GM23338 (cell line): ENCODE measurements at regions not wholly inside any gene's neighbourhood (a gene's known extent, or its start where the extent isn't known, plus 50 kb on each side); places are given as distances from the start of the nearest gene placed in this dataset.

ENCODE experiments used
- ATAC-seq: fragments of 200-7000 bp; cut with Tn5 transposase; 3 replicates; pipeline ENCODE4 v1.9.1; 2020
- DNase-seq: peaks from one replicate; pipeline ENCODE4 v3.0.0-alpha.2; 2015; ENCODE audit warnings: low spot score
- H2AFZ ChIP-seq: fragments of 200-600 bp; sonication (generic); 2 replicates; pipeline ENCODE4 v1.8.0; 2016; ENCODE audit warnings: antibody characterized with exemption, mild to moderate bottlenecking, moderate library complexity
- H3F3A ChIP-seq: fragments of 200-600 bp; sonication (generic); replicated peaks from 2 replicates; pipeline ENCODE4 v1.8.0; 2017; ENCODE audit warnings: antibody characterized with exemption, mixed run types, low read depth
- H3K27ac ChIP-seq: fragments of 200-600 bp; sonication (generic); 2 replicates; pipeline ENCODE4 v1.6.1; 2016; ENCODE audit warnings: low read depth
- H3K27me3 ChIP-seq: fragments of 200-600 bp; sonication (generic); 2 replicates; pipeline ENCODE4 v1.8.0; 2016; ENCODE audit warnings: mild to moderate bottlenecking, mixed run types, moderate library complexity; ENCODE audit not compliant: insufficient read depth
- H3K36me3 ChIP-seq: fragments of 200-600 bp; sonication (generic); 2 replicates; pipeline ENCODE4 v1.8.0; 2016; ENCODE audit warnings: mild to moderate bottlenecking; ENCODE audit not compliant: insufficient read depth
- H3K4me1 ChIP-seq: fragments of 200-600 bp; sonication (generic); 2 replicates; pipeline ENCODE4 v1.8.0; 2016; ENCODE audit warnings: mild to moderate bottlenecking, moderate library complexity; ENCODE audit not compliant: insufficient read depth
- H3K4me2 ChIP-seq: fragments of 200-600 bp; sonication (generic); 2 replicates; pipeline ENCODE4 v1.7.1; 2017; ENCODE audit warnings: mixed run types
- H3K4me3 ChIP-seq: fragments of 200-600 bp; sonication (generic); 2 replicates; pipeline ENCODE4 v1.6.1; 2016; ENCODE audit warnings: mixed run types
- H3K79me2 ChIP-seq: fragments of 200-600 bp; sonication (generic); replicated peaks from 2 replicates; pipeline ENCODE4 v1.8.0; 2017; ENCODE audit warnings: mild to moderate bottlenecking; ENCODE audit not compliant: insufficient read depth
- H3K9me2 ChIP-seq: fragments of 200-600 bp; sonication (generic); 2 replicates; pipeline ENCODE4 v1.8.0; 2017; ENCODE audit not compliant: insufficient read depth
- H4K20me1 ChIP-seq: fragments of 200-600 bp; sonication (generic); replicated peaks from 2 replicates; pipeline ENCODE4 v1.8.0; 2017; ENCODE audit warnings: mild to moderate bottlenecking; ENCODE audit not compliant: insufficient read depth
- H3K27ac Mint-ChIP-seq: 2 replicates; pipeline ENCODE4 v1.8.0; 2020; ENCODE audit warnings: inconsistent platforms, mild to moderate bottlenecking, moderate library complexity, mixed read lengths
- H3K27me3 Mint-ChIP-seq: 3 replicates; pipeline ENCODE4 v1.8.0; 2022; ENCODE audit warnings: low read depth, mild to moderate bottlenecking, moderate library complexity, mixed read lengths, inconsistent platforms; ENCODE audit not compliant: insufficient read depth, poor library complexity
- H3K36me3 Mint-ChIP-seq: 3 replicates; pipeline ENCODE4 v1.8.0; 2021; ENCODE audit warnings: low read depth, mild to moderate bottlenecking, inconsistent platforms, moderate library complexity, mixed read lengths
- H3K4me1 Mint-ChIP-seq: 3 replicates; pipeline ENCODE4 v1.8.0; 2020; ENCODE audit warnings: mild to moderate bottlenecking, inconsistent platforms, mixed read lengths
- H3K4me3 Mint-ChIP-seq: 3 replicates; pipeline ENCODE4 v1.8.0; 2021; ENCODE audit warnings: moderate library complexity, mild to moderate bottlenecking, inconsistent platforms, mixed read lengths
- H3K9me3 Mint-ChIP-seq: 3 replicates; pipeline ENCODE4 v1.8.0; 2020; ENCODE audit warnings: moderate library complexity, mild to moderate bottlenecking, inconsistent platforms, mixed read lengths
- CREB1 ChIP-seq: fragments of 250-450 bp; sonication (Bioruptor Pico); IDR thresholded peaks from 2 replicates; pipeline ENCODE4 v1.5.0; 2020; ENCODE audit warnings: low read depth, mild to moderate bottlenecking, moderate library complexity
- JUNB ChIP-seq: IDR thresholded peaks from one replicate; pipeline ENCODE4 v1.6.1; 2016; ENCODE audit warnings: antibody characterized with exemption; ENCODE audit not compliant: unreplicated experiment
- POLR2AphosphoS5 ChIP-seq: IDR thresholded peaks from 2 replicates; pipeline ENCODE4 v1.6.1; 2016; ENCODE audit warnings: antibody characterized with exemption, low read depth
- STAT1 ChIP-seq: IDR thresholded peaks from one replicate; pipeline ENCODE4 v1.6.1; 2016; ENCODE audit warnings: antibody characterized with exemption; ENCODE audit not compliant: unreplicated experiment
- ZNF331 ChIP-seq: fragments of 250-450 bp; sonication (Bioruptor Pico); IDR thresholded peaks from 2 replicates; pipeline ENCODE4 v1.5.0; 2020; ENCODE audit warnings: low read depth, mild to moderate bottlenecking, moderate library complexity
- TF ChIP-seq, protein P1 (sequence below): IDR thresholded peaks from one replicate; pipeline ENCODE4 v1.6.1; 2018; ENCODE audit warnings: antibody characterized with exemption; ENCODE audit not compliant: unreplicated experiment
- TF ChIP-seq, protein P2 (sequence below): fragments of 250-450 bp; sonication (Bioruptor Pico); IDR thresholded peaks from 2 replicates; pipeline ENCODE4 v1.5.0; 2020; ENCODE audit warnings: mild to moderate bottlenecking, moderate library complexity
- TF ChIP-seq, protein P3 (sequence below), 2 experiments: fragments of 200-600 bp in 1 of 2; sonication (generic) in 1 of 2; conservative IDR thresholded peaks; 2 replicates each; pipeline versions ENCODE4 v1.5.1 to v1.6.1; 2016 to 2017; ENCODE audit warnings: antibody characterized with exemption in 2 of 2, low read depth in 2 of 2, mild to moderate bottlenecking in 2 of 2, moderate library complexity in 1 of 2

DNA sequence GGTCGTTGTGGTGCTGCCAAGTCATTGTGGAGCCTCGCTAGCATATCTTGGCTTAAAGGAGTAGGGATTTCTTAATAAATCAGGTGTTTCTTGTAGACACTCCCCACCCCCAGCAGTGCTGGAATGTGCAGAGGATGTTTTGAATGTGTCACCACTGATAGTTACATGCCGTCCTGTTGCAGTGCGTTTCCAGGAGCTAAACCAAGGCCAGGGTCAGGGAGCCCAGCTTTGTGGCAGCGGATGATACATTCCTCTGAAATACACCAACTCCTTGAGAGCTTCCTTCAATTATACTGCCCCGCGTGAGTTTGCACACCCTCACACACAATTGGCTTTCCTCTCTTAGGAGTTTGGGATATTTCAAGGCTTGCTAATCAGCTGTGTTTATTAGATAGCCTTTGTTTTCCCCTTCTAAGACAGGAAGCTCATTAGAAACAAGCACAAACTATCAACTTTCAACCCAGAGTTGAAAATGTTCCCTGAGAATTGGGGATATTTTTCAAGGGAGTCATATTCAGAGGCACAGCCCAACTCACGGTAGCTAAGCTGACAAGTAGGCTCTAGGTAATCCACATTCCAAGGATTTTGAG is 154.9 kb downstream of the C12orf75 start:
- Histone ChIP-seq H3F3A (no peaks in the 10 kb centered on the region), H3K4me1 (no peaks in the 10 kb centered on the region), H3K4me2 (no peak overlapping the region), H3K4me3 (no peak overlapping the region), H2AFZ (0 out of 2 replicates have a peak overlapping the region, but pooled peaks have one; percentile 14), H3K79me2 (no peaks in the 10 kb centered on the region), H3K9me2 (peaks cover 4% of the 10 kb centered on the region; the same call in 1 of the 2 replicates), H3K27me3 (no peaks in the 10 kb centered on the region), H3K36me3 (no peaks in the 10 kb centered on the region), H3K27ac (no peak overlapping the region), H4K20me1 (no peaks in the 10 kb centered on the region)
- H3K4me1 Mint-ChIP-seq: peaks cover 5% of the 10 kb centered on the region; the same call in 2 of the 3 replicates
- H3K4me3 Mint-ChIP-seq: no peak overlapping the region
- ATAC-seq (no peak), DNase-seq (no peak)
- no peak overlapping the region for H3K27ac Mint-ChIP-seq
- peaks cover 3% of the 10 kb centered on the region for H3K27me3 Mint-ChIP-seq
- no peaks in the 10 kb centered on the region for H3K9me3 Mint-ChIP-seq
- TF ChIP-seq ZNF331 (CRISPR knock-in tag) (no peak), STAT1 (no peak), JUNB (no peak), CREB1 (CRISPR knock-in tag) (no peak), POLR2AphosphoS5 (no peak)
- TF ChIP-seq, protein P1, sequence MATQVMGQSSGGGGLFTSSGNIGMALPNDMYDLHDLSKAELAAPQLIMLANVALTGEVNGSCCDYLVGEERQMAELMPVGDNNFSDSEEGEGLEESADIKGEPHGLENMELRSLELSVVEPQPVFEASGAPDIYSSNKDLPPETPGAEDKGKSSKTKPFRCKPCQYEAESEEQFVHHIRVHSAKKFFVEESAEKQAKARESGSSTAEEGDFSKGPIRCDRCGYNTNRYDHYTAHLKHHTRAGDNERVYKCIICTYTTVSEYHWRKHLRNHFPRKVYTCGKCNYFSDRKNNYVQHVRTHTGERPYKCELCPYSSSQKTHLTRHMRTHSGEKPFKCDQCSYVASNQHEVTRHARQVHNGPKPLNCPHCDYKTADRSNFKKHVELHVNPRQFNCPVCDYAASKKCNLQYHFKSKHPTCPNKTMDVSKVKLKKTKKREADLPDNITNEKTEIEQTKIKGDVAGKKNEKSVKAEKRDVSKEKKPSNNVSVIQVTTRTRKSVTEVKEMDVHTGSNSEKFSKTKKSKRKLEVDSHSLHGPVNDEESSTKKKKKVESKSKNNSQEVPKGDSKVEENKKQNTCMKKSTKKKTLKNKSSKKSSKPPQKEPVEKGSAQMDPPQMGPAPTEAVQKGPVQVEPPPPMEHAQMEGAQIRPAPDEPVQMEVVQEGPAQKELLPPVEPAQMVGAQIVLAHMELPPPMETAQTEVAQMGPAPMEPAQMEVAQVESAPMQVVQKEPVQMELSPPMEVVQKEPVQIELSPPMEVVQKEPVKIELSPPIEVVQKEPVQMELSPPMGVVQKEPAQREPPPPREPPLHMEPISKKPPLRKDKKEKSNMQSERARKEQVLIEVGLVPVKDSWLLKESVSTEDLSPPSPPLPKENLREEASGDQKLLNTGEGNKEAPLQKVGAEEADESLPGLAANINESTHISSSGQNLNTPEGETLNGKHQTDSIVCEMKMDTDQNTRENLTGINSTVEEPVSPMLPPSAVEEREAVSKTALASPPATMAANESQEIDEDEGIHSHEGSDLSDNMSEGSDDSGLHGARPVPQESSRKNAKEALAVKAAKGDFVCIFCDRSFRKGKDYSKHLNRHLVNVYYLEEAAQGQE: no peak
- TF ChIP-seq, protein P2, sequence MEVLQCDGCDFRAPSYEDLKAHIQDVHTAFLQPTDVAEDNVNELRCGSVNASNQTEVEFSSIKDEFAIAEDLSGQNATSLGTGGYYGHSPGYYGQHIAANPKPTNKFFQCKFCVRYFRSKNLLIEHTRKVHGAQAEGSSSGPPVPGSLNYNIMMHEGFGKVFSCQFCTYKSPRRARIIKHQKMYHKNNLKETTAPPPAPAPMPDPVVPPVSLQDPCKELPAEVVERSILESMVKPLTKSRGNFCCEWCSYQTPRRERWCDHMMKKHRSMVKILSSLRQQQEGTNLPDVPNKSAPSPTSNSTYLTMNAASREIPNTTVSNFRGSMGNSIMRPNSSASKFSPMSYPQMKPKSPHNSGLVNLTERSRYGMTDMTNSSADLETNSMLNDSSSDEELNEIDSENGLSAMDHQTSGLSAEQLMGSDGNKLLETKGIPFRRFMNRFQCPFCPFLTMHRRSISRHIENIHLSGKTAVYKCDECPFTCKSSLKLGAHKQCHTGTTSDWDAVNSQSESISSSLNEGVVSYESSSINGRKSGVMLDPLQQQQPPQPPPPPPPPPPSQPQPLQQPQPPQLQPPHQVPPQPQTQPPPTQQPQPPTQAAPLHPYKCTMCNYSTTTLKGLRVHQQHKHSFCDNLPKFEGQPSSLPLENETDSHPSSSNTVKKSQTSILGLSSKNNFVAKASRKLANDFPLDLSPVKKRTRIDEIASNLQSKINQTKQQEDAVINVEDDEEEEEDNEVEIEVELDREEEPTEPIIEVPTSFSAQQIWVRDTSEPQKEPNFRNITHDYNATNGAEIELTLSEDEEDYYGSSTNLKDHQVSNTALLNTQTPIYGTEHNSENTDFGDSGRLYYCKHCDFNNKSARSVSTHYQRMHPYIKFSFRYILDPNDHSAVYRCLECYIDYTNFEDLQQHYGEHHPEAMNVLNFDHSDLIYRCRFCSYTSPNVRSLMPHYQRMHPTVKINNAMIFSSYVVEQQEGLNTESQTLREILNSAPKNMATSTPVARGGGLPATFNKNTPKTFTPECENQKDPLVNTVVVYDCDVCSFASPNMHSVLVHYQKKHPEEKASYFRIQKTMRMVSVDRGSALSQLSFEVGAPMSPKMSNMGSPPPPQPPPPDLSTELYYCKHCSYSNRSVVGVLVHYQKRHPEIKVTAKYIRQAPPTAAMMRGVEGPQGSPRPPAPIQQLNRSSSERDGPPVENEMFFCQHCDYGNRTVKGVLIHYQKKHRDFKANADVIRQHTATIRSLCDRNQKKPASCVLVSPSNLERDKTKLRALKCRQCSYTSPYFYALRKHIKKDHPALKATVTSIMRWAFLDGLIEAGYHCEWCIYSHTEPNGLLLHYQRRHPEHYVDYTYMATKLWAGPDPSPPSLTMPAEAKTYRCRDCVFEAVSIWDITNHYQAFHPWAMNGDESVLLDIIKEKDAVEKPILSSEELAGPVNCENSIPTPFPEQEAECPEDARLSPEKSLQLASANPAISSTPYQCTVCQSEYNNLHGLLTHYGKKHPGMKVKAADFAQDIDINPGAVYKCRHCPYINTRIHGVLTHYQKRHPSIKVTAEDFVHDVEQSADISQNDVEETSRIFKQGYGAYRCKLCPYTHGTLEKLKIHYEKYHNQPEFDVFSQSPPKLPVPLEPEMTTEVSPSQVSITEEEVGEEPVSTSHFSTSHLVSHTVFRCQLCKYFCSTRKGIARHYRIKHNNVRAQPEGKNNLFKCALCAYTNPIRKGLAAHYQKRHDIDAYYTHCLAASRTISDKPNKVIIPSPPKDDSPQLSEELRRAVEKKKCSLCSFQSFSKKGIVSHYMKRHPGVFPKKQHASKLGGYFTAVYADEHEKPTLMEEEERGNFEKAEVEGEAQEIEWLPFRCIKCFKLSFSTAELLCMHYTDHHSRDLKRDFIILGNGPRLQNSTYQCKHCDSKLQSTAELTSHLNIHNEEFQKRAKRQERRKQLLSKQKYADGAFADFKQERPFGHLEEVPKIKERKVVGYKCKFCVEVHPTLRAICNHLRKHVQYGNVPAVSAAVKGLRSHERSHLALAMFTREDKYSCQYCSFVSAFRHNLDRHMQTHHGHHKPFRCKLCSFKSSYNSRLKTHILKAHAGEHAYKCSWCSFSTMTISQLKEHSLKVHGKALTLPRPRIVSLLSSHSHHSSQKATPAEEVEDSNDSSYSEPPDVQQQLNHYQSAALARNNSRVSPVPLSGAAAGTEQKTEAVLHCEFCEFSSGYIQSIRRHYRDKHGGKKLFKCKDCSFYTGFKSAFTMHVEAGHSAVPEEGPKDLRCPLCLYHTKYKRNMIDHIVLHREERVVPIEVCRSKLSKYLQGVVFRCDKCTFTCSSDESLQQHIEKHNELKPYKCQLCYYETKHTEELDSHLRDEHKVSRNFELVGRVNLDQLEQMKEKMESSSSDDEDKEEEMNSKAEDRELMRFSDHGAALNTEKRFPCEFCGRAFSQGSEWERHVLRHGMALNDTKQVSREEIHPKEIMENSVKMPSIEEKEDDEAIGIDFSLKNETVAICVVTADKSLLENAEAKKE: no peak
- TF ChIP-seq, protein P3, sequence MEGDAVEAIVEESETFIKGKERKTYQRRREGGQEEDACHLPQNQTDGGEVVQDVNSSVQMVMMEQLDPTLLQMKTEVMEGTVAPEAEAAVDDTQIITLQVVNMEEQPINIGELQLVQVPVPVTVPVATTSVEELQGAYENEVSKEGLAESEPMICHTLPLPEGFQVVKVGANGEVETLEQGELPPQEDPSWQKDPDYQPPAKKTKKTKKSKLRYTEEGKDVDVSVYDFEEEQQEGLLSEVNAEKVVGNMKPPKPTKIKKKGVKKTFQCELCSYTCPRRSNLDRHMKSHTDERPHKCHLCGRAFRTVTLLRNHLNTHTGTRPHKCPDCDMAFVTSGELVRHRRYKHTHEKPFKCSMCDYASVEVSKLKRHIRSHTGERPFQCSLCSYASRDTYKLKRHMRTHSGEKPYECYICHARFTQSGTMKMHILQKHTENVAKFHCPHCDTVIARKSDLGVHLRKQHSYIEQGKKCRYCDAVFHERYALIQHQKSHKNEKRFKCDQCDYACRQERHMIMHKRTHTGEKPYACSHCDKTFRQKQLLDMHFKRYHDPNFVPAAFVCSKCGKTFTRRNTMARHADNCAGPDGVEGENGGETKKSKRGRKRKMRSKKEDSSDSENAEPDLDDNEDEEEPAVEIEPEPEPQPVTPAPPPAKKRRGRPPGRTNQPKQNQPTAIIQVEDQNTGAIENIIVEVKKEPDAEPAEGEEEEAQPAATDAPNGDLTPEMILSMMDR (conservative IDR thresholded peaks at IDR 0.05; ENCODE audit: low read depth in 2 of 2): no peak
- H3K36me3 Mint-ChIP-seq: no peaks in the 10 kb centered on the region
